Cardiac muscle cell (in vitro differentiated cells and primary cell): ENCODE measurements at regions not wholly inside any gene's neighbourhood (a gene's known extent, or its start where the extent isn't known, plus 50 kb on each side); places are given as distances from the start of the nearest gene placed in this dataset.

Experiments
- DNase-seq, 2 donors: peaks; one replicate each; pipeline versions ENCODE4 v3.0.0 to v3.0.0-alpha.2; 2010 to 2017; ENCODE audit warnings: low read depth in 1 of 2, low spot score in 1 of 2
- H3K27ac ChIP-seq: fragments of 200-600 bp; sonication (generic); 2 replicates; pipeline ENCODE4 v1.5.1; 2016
- H3K27me3 ChIP-seq: fragments of 200-600 bp; sonication (generic); 2 replicates; pipeline ENCODE4 v1.6.0; 2016; ENCODE audit warnings: control low read depth
- H3K36me3 ChIP-seq: fragments of 200-600 bp; sonication (generic); 2 replicates; pipeline ENCODE4 v1.5.1; 2016; ENCODE audit warnings: control low read depth
- H3K4me1 ChIP-seq: fragments of 200-600 bp; sonication (generic); 2 replicates; pipeline ENCODE4 v1.8.1; 2017; ENCODE audit warnings: low read depth, mild to moderate bottlenecking, mixed run types
- H3K4me3 ChIP-seq: fragments of 200-600 bp; sonication (generic); 2 replicates; pipeline ENCODE4 v1.5.1; 2016; ENCODE audit warnings: mild to moderate bottlenecking
- H3K9me3 ChIP-seq: fragments of 200-600 bp; sonication (generic); 2 replicates; pipeline ENCODE4 v1.5.1; 2017; ENCODE audit warnings: low read depth, mild to moderate bottlenecking, control low read depth
- TF ChIP-seq, protein P1 (sequence below): IDR thresholded peaks from 2 replicates; pipeline ENCODE4 v1.5.1; 2012; ENCODE audit warnings: low read depth, mild to moderate bottlenecking, low read length

DNA sequence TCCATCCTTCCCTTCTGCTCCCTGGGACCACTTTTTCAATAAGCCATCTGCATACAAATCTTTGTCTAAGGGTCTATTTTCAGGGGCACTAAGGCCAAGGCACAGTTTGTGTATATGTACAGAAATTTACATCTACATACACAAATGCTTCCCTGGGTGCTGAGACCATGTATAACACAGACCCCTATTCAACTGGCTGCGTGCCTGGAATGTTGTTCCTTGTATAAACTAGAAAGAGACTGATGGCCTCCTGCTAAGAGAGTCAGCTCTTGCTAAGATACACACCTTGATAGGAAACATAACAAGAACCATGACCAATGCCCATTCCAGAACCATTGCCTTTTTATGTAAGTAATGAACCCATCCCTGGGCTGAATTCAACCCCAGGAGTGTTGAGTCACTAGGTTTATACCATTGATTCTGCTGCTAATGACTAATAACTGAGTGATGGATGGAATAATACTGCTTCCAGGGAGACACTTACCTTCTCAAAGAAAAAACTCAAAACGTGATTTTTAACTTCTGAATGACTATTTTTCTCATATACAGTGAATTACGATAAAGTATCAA lies 290.7 kb downstream of the FGFR2 start:
- Histone ChIP-seq H3K27ac (no peak overlapping the region), H3K9me3 (no peaks in the 10 kb centered on the region), H3K27me3 (no peaks in the 10 kb centered on the region), H3K4me1 (peaks cover 14% of the 10 kb centered on the region), H3K36me3 (no peaks in the 10 kb centered on the region), H3K4me3 (no peak overlapping the region)
- TF ChIP-seq, protein P1, sequence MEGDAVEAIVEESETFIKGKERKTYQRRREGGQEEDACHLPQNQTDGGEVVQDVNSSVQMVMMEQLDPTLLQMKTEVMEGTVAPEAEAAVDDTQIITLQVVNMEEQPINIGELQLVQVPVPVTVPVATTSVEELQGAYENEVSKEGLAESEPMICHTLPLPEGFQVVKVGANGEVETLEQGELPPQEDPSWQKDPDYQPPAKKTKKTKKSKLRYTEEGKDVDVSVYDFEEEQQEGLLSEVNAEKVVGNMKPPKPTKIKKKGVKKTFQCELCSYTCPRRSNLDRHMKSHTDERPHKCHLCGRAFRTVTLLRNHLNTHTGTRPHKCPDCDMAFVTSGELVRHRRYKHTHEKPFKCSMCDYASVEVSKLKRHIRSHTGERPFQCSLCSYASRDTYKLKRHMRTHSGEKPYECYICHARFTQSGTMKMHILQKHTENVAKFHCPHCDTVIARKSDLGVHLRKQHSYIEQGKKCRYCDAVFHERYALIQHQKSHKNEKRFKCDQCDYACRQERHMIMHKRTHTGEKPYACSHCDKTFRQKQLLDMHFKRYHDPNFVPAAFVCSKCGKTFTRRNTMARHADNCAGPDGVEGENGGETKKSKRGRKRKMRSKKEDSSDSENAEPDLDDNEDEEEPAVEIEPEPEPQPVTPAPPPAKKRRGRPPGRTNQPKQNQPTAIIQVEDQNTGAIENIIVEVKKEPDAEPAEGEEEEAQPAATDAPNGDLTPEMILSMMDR = no peak
- DNase-seq = no peak

DNA sequence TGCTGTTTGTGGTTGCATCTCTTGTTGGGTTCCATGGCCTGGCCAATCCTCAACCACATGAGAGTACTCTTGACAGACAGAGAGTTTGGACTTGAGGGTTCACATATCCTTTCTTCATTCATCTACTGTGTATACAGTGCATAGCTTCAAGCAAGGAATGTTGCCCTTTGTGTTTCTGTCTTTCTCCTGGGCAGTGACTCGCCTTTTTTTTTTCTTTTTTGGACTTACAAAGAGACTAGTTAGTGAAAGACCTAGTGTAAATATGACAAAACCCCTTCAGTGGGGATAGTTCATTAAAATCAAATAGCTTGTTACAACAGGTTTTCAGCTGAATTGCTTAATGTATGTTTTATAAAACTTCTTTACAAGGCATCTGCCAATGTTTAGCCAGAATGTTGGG lies 290.2 kb downstream of the FGFR2 start:
- Histone ChIP-seq H3K9me3 (no peaks in the 10 kb centered on the region), H3K4me3 (no peak overlapping the region), H3K27ac (no peak overlapping the region), H3K27me3 (no peaks in the 10 kb centered on the region), H3K4me1 (peaks cover 15% of the 10 kb centered on the region), H3K36me3 (no peaks in the 10 kb centered on the region)
- TF ChIP-seq, protein P1 = no peak
- DNase-seq = no peak

- H3K27me3 ChIP-seq = no peaks in the 10 kb centered on the region
- no peaks in the 10 kb centered on the region for H3K36me3 ChIP-seq
- H3K9me3 ChIP-seq = no peaks in the 10 kb centered on the region
- H3K4me1 ChIP-seq = peaks cover 15% of the 10 kb centered on the region
- no peak overlapping the region for H3K4me3 ChIP-seq
- no peak for DNase-seq
- TF ChIP-seq, protein P1 = no peak
- H3K27ac ChIP-seq = no peak overlapping the region
Measured at GRCh38 chr10:121309164-121309563, 289.1 kb downstream of the FGFR2 start.

- H3K36me3 ChIP-seq = no peaks in the 10 kb centered on the region
- H3K27ac ChIP-seq = no peak overlapping the region
- TF ChIP-seq, protein P1 = no peak
- no peaks in the 10 kb centered on the region for H3K27me3 ChIP-seq
- H3K4me3 ChIP-seq = no peak overlapping the region
- peaks cover 15% of the 10 kb centered on the region for H3K4me1 ChIP-seq
- DNase-seq = no peak
- no peaks in the 10 kb centered on the region for H3K9me3 ChIP-seq
Measured at GRCh38 chr10:121310151-121310711, 288.0 kb downstream of the FGFR2 start.

- TF ChIP-seq, protein P1 = no peak
- peaks cover 15% of the 10 kb centered on the region for H3K4me1 ChIP-seq
- no peaks in the 10 kb centered on the region for H3K27me3 ChIP-seq
- no peak overlapping the region for H3K27ac ChIP-seq
- no peaks in the 10 kb centered on the region for H3K9me3 ChIP-seq
- no peak overlapping the region for H3K4me3 ChIP-seq
- no peaks in the 10 kb centered on the region for H3K36me3 ChIP-seq
- DNase-seq = no peak
Measured at GRCh38 chr10:121311812-121312443, 286.3 kb downstream of the FGFR2 start.
